ENCODE measurements at regions not wholly inside any gene's neighbourhood (a gene's known extent, or its start where the extent isn't known, plus 50 kb on each side); places are given as distances from the start of the nearest gene placed in this dataset.

- H3K18ac ChIP-seq (ENCODE audit: insufficient read length, low read depth, low read length), result no peak overlapping the region
- H3K4me2 ChIP-seq (ENCODE audit: insufficient read depth, insufficient read length, low read length), result no peak overlapping the region
- no peak overlapping the region for H4K5ac ChIP-seq (ENCODE audit: insufficient read length, low read depth, low read length)
- H2BK15ac ChIP-seq (ENCODE audit: low read depth, low read length), result no peak overlapping the region
- no peak overlapping the region for H3K23ac ChIP-seq (ENCODE audit: insufficient read length, low read depth, low read length)
- no peak overlapping the region for H2AK5ac ChIP-seq (ENCODE audit: insufficient read length, low read length)
- H3K79me2 ChIP-seq (ENCODE audit: insufficient read depth, low read length), result no peaks in the 10 kb centered on the region
- H3K4me1 Mint-ChIP-seq, result peaks cover 12 to 17% of the 10 kb centered on the region in 2 experiments
- H3K23me2 ChIP-seq (ENCODE audit: insufficient read length, low read depth, low read length, poor library complexity, severe bottlenecking), result no peaks in the 10 kb centered on the region
- H4K91ac ChIP-seq (ENCODE audit: insufficient read length, low read depth, low read length), result no peak overlapping the region
- no peak overlapping the region for H2AFZ ChIP-seq (ENCODE audit: low read length)
- H3K14ac ChIP-seq (ENCODE audit: insufficient read depth, low read length), result no peak overlapping the region
- H3K4me3 Mint-ChIP-seq, result no peak overlapping the region
- H3K9me3 Mint-ChIP-seq, result no peaks in the 10 kb centered on the region
- H3K56ac ChIP-seq (ENCODE audit: insufficient read length, low read depth, low read length), result no peak overlapping the region
- no peak overlapping the region for H2BK5ac ChIP-seq (ENCODE audit: insufficient read length, low read length)
- no peaks in the 10 kb centered on the region for H3K9me3 ChIP-seq (ENCODE audit: control insufficient read depth, low read depth, low read length)
- no peak for DNase-seq
- H4K8ac ChIP-seq (replicated peaks; ENCODE audit: insufficient read length, low read depth, low read length), result no peak overlapping the region
- H3T11ph ChIP-seq (ENCODE audit: low read length), result no peak overlapping the region
- no peak overlapping the region for H2BK120ac ChIP-seq (ENCODE audit: low read depth, low read length, poor library complexity, severe bottlenecking)
- H3K27me3 Mint-ChIP-seq (ENCODE audit: low read depth), result no peaks in the 10 kb centered on the region
- H3K9ac ChIP-seq (ENCODE audit: extremely low read depth, insufficient read length, low read length), result no peak overlapping the region
- TF ChIP-seq, protein P1, sequence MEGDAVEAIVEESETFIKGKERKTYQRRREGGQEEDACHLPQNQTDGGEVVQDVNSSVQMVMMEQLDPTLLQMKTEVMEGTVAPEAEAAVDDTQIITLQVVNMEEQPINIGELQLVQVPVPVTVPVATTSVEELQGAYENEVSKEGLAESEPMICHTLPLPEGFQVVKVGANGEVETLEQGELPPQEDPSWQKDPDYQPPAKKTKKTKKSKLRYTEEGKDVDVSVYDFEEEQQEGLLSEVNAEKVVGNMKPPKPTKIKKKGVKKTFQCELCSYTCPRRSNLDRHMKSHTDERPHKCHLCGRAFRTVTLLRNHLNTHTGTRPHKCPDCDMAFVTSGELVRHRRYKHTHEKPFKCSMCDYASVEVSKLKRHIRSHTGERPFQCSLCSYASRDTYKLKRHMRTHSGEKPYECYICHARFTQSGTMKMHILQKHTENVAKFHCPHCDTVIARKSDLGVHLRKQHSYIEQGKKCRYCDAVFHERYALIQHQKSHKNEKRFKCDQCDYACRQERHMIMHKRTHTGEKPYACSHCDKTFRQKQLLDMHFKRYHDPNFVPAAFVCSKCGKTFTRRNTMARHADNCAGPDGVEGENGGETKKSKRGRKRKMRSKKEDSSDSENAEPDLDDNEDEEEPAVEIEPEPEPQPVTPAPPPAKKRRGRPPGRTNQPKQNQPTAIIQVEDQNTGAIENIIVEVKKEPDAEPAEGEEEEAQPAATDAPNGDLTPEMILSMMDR (conservative IDR thresholded peaks at IDR 0.05), result no peak
- H3K27ac ChIP-seq (ENCODE audit: insufficient read length, low read depth, low read length), result no peak overlapping the region
- no peak overlapping the region for H3K27ac Mint-ChIP-seq
- no peaks in the 10 kb centered on the region for H4K20me1 ChIP-seq (ENCODE audit: control insufficient read depth, insufficient read depth, insufficient read length)
- H3K4ac ChIP-seq (ENCODE audit: low read depth, low read length), result no peak overlapping the region
- H3K36me3 Mint-ChIP-seq (ENCODE audit: insufficient read depth in 1 of 3, low read depth in 3 of 3), result no peaks in the 10 kb centered on the region
- no peak overlapping the region for H2BK12ac ChIP-seq (ENCODE audit: insufficient read length, low read depth, low read length)
- H3K79me1 ChIP-seq (ENCODE audit: insufficient read depth, low read depth, low read length, poor library complexity, severe bottlenecking), result no peaks in the 10 kb centered on the region
- no peak overlapping the region for H2BK20ac ChIP-seq (ENCODE audit: low read depth, low read length, poor library complexity, severe bottlenecking)
- peaks cover 4% of the 10 kb centered on the region for H3K4me1 ChIP-seq (ENCODE audit: insufficient read depth, low read length)
- no peaks in the 10 kb centered on the region for H3K27me3 ChIP-seq (ENCODE audit: insufficient read depth, low read length)
These were observed 217.3 kb upstream of the P2RY1 start for GRCh38 chr3:152617609-152618008.

Data from H9 (cell line).